ENCODE measurements at regions not wholly inside any gene's neighbourhood (a gene's known extent, or its start where the extent isn't known, plus 50 kb on each side); places are given as distances from the start of the nearest gene placed in this dataset.

DNA sequence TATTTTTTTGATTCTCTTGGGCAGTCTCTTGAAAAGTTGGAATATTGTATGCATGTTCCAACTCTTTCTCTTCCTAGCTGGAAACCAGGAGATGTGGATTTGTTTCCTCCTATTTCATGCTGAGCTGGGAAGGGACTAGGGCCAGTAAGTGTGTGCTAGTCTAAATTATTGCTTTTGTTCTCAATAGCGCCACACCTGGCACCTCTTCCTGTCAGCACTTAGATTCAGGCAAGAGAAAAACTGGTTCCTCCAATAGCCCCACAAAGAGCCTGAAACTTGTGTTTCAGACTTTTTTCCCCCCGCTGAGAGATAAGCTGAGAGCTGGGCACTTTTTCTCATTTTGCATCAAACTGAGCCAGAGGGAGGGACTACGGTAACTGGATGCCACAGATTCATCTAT lies 353.4 kb downstream of the OLFM4 start:
- TF ChIP-seq, protein P1, sequence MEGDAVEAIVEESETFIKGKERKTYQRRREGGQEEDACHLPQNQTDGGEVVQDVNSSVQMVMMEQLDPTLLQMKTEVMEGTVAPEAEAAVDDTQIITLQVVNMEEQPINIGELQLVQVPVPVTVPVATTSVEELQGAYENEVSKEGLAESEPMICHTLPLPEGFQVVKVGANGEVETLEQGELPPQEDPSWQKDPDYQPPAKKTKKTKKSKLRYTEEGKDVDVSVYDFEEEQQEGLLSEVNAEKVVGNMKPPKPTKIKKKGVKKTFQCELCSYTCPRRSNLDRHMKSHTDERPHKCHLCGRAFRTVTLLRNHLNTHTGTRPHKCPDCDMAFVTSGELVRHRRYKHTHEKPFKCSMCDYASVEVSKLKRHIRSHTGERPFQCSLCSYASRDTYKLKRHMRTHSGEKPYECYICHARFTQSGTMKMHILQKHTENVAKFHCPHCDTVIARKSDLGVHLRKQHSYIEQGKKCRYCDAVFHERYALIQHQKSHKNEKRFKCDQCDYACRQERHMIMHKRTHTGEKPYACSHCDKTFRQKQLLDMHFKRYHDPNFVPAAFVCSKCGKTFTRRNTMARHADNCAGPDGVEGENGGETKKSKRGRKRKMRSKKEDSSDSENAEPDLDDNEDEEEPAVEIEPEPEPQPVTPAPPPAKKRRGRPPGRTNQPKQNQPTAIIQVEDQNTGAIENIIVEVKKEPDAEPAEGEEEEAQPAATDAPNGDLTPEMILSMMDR (conservative IDR thresholded peaks at IDR 0.05), result 0 out of 2 replicates have a peak, but pooled peaks have one; percentile 7
- TF ChIP-seq ZFX (IDR thresholded peaks at IDR 0.05), result no peak
